PFSK-1 (cell line): ENCODE measurements at regions not wholly inside any gene's neighbourhood (a gene's known extent, or its start where the extent isn't known, plus 50 kb on each side); places are given as distances from the start of the nearest gene placed in this dataset.

ENCODE experiments used
- FOXP2 ChIP-seq: optimal IDR thresholded peaks from 2 replicates; pipeline ENCODE3; 2011; ENCODE audit warnings: borderline replicate concordance, control low read depth, inconsistent platforms; ENCODE audit not compliant: insufficient read depth; ENCODE audit errors: extremely low read length, extremely low read depth
- POLR2AphosphoS5 ChIP-seq: IDR thresholded peaks from 2 replicates; pipeline ENCODE4 v1.6.1; 2012; ENCODE audit warnings: low read depth, mild to moderate bottlenecking, control low read depth, low read length, moderate library complexity
- SIN3A ChIP-seq: IDR thresholded peaks from 2 replicates; pipeline ENCODE4 v1.6.1; 2012; ENCODE audit warnings: mild to moderate bottlenecking, low read length, moderate library complexity, borderline replicate concordance; ENCODE audit not compliant: insufficient read depth
- TAF1 ChIP-seq: IDR thresholded peaks from 2 replicates; pipeline ENCODE4 v1.6.1; 2012; ENCODE audit warnings: low read length, control low read depth, borderline replicate concordance; ENCODE audit not compliant: insufficient read depth
- TF ChIP-seq, protein P1 (sequence below), 2 experiments: IDR thresholded peaks; 2 replicates each; pipeline versions ENCODE4 v1.6.1 to v1.8.0; 2011 to 2012; ENCODE audit warnings: low read depth in 2 of 2, low read length in 2 of 2, control low read depth in 1 of 2, inconsistent platforms in 1 of 2, mild to moderate bottlenecking in 1 of 2, moderate library complexity in 1 of 2; ENCODE audit not compliant: insufficient read depth in 1 of 2

DNA sequence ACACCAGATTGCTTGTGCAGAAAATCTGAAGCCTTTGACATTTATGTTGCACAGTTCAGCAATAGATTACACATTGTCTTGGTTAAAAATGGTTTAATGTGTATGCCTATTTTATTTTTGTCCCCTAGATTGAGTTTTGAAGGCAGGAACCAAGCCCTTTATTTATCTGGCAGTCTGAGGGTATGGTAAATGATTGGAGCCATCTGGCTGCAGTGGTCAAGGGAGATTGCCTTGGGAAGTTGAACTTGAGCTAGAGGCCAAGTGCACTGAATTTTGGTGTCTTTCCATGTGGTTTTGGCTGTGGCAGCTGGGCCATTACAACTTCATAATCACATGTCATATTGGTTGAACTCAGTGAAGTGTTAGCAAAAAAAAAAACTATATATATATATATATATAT, 248.7 kb upstream of the C2CD4B start:
- TF ChIP-seq TAF1 (no peak), FOXP2 (no peak), SIN3A (no peak), POLR2AphosphoS5 (no peak)
- TF ChIP-seq, protein P1, sequence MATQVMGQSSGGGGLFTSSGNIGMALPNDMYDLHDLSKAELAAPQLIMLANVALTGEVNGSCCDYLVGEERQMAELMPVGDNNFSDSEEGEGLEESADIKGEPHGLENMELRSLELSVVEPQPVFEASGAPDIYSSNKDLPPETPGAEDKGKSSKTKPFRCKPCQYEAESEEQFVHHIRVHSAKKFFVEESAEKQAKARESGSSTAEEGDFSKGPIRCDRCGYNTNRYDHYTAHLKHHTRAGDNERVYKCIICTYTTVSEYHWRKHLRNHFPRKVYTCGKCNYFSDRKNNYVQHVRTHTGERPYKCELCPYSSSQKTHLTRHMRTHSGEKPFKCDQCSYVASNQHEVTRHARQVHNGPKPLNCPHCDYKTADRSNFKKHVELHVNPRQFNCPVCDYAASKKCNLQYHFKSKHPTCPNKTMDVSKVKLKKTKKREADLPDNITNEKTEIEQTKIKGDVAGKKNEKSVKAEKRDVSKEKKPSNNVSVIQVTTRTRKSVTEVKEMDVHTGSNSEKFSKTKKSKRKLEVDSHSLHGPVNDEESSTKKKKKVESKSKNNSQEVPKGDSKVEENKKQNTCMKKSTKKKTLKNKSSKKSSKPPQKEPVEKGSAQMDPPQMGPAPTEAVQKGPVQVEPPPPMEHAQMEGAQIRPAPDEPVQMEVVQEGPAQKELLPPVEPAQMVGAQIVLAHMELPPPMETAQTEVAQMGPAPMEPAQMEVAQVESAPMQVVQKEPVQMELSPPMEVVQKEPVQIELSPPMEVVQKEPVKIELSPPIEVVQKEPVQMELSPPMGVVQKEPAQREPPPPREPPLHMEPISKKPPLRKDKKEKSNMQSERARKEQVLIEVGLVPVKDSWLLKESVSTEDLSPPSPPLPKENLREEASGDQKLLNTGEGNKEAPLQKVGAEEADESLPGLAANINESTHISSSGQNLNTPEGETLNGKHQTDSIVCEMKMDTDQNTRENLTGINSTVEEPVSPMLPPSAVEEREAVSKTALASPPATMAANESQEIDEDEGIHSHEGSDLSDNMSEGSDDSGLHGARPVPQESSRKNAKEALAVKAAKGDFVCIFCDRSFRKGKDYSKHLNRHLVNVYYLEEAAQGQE (IDR thresholded peaks at IDR 0.05; ENCODE audit: insufficient read depth in 1 of 2, low read depth in 2 of 2, low read length in 2 of 2), result no peak

DNA sequence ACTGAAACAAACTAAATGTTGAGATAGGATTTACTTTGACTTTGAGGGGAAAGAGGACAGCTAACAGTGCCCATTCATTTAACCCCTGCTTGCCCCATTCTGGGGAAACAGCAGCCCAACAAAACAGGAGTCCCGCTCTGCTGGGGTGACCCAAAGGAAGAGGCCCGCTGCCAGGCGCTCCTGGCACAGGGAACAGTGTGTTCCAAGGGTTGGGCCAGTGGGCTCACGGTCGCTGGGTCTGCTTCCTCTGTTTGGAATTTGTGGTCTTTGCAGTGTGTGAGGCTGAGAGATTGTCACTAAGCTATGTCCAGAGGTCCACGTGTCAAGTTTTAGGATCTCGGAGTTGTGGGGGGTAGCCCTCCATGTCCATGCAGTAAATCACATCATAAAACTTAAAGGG, 250.4 kb upstream of the C2CD4B start:
- TF ChIP-seq POLR2AphosphoS5 (no peak), FOXP2 (no peak), SIN3A (no peak), TAF1 (no peak)
- TF ChIP-seq, protein P1 (IDR thresholded peaks at IDR 0.05; ENCODE audit: insufficient read depth in 1 of 2, low read depth in 2 of 2, low read length in 2 of 2), result no peak

DNA sequence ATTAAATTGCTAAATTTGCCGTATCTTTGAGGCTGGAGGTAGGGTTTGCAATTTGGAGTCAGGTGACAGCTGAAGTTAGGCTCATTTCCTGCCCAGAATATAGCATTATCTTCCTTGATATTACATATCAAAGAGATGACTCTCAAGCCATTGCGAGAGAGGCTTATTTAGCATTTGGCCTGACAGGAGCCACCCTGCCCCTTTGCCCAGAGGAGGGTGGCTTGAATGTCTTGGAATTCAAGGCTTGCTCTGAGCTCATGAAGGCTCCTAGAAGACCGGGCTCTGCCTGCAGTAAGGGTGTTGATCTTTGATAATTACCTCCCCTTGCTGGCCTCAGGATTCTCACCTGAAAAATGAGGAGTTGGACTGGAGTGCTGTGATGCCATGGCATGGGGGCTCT, 251.4 kb upstream of the C2CD4B start:
- TF ChIP-seq, protein P1 (IDR thresholded peaks at IDR 0.05; ENCODE audit: insufficient read depth in 1 of 2, low read depth in 2 of 2, low read length in 2 of 2), result no peak

DNA sequence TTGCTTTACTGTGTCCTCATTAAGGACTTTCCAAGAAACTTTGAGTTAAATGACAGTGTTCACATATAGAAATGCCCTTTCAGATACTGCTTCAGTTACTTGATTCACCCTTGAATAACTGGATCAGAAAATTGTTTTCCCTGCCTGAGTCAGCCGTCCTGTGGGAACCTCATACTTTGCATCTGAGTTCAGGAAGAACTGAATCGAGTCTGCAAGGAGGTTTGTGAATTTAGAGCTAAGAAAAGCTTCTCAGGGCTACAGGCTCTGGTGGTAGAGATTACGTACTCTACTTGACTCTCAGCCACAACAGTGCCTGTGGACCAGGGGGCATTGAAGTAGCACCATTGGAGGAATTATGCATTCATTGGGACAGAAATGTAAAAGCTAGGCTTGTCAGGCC, 252.4 kb upstream of the C2CD4B start:
- TF ChIP-seq FOXP2, result no peak
- no peak for TF ChIP-seq TAF1

DNA sequence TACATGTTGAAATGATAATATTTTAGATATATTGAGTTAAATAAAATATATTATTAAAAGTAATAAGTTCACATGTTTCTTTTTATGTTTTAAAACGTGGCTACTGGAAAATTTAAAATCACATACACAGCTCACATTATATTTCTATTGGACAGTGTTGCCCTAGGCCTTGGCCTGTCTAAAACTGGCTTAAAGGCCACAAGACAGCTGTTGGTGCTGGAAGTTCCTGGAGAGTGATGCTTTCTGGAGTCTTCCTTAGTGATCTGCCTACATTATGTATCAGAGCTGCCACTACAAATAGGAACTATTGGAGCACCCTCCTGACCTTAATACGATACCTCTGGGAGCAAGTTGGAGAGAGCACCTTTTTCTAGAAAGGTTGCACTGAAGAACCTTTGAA, 254.1 kb upstream of the C2CD4B start:
- TF ChIP-seq TAF1, result no peak
- TF ChIP-seq FOXP2, result no peak
- TF ChIP-seq, protein P1 (IDR thresholded peaks at IDR 0.05; ENCODE audit: insufficient read depth in 1 of 2, low read depth in 2 of 2, low read length in 2 of 2), result no peak
- TF ChIP-seq POLR2AphosphoS5, result no peak
- TF ChIP-seq SIN3A, result no peak

DNA sequence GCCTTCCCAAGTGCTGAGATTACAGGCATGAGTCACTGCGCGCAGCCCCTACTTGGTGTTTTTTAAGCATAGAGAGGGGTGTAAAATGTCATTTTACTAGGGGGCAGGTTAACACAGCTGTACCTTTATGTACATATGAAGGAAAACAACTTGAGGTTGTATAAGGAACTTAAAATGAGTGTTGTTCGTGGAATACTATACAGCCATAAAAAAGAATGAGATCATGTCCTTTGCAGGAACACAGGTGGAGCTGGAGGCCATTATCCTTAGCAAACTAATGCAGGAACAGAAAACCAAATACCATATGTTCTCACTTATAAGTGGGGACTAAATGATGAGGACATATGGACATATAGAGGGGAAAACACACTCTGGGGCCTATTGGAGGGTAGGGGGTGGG, 256.2 kb upstream of the C2CD4B start:
- TF ChIP-seq POLR2AphosphoS5 (no peak), FOXP2 (no peak), SIN3A (no peak), TAF1 (no peak)
- TF ChIP-seq, protein P1 (IDR thresholded peaks at IDR 0.05; ENCODE audit: insufficient read depth in 1 of 2, low read depth in 2 of 2, low read length in 2 of 2), result no peak
